PC-9 (cell line): ENCODE measurements at regions not wholly inside any gene's neighbourhood (a gene's known extent, or its start where the extent isn't known, plus 50 kb on each side); places are given as distances from the start of the nearest gene placed in this dataset.

Experiments used
- BruUV-seq: library from RNA; stranded (reverse); fragments of 400-500 nt; replicated peaks from 2 replicates; lab custom pipeline; 2021; lab: Mats Ljungman, UMichigan
- CTCF ChIA-PET: fragments of 300-600 bp; sonication (Branson Sonifier 250); formaldehyde crosslinking; loops from one replicate; lab custom pipeline; 2022; ENCODE audit warnings: antibody characterized with exemption; lab: Charles Lee
- POLR2A ChIA-PET: fragments of 300-600 bp; sonication (Branson Sonifier 250); formaldehyde crosslinking; loops from one replicate; lab custom pipeline; 2022; ENCODE audit warnings: antibody characterized with exemption; ENCODE audit not compliant: unreplicated experiment; lab: Charles Lee
- DNase-seq, 2 experiments: peaks; one replicate each; pipeline versions ENCODE4 v3.0.0 to v3.0.0-alpha.2; 2015 to 2022; ENCODE audit warnings: mixed read lengths in 1 of 2
- H2AFZ ChIP-seq: fragments of 200-600 bp; sonication (generic); 2 replicates; pipeline ENCODE4 v1.8.1; 2017; ENCODE audit warnings: antibody characterized with exemption
- H3F3A ChIP-seq: fragments of 200-600 bp; sonication (generic); 2 replicates; pipeline ENCODE4 v1.8.1; 2017; ENCODE audit warnings: antibody characterized with exemption, mild to moderate bottlenecking, low read depth; ENCODE audit not compliant: insufficient read depth
- H3K27ac ChIP-seq: fragments of 200-600 bp; sonication (generic); 2 replicates; pipeline ENCODE4 v1.6.1; 2016; ENCODE audit warnings: mixed run types
- H3K27me3 ChIP-seq: fragments of 200-600 bp; sonication (generic); 2 replicates; pipeline ENCODE4 v1.6.1; 2016; ENCODE audit warnings: low read depth, mixed run types; ENCODE audit not compliant: insufficient read depth
- H3K36me3 ChIP-seq: fragments of 200-600 bp; sonication (generic); 2 replicates; pipeline ENCODE4 v1.6.1; 2016; ENCODE audit warnings: low read depth, mixed run types
- H3K4me1 ChIP-seq: fragments of 200-600 bp; sonication (generic); replicated peaks from 2 replicates; pipeline ENCODE4 v1.6.1; 2016; ENCODE audit warnings: mixed run types; ENCODE audit not compliant: insufficient read depth
- H3K4me2 ChIP-seq: fragments of 200-600 bp; sonication (generic); 2 replicates; pipeline ENCODE4 v1.6.1; 2017; ENCODE audit warnings: mixed run types
- H3K4me3 ChIP-seq: fragments of 200-600 bp; sonication (generic); 2 replicates; pipeline ENCODE4 v1.6.1; 2016; ENCODE audit warnings: mixed run types
- H3K79me2 ChIP-seq: fragments of 200-600 bp; sonication (generic); 2 replicates; pipeline ENCODE4 v1.6.1; 2017; ENCODE audit warnings: low read depth, mixed run types
- H3K9me2 ChIP-seq: fragments of 200-600 bp; sonication (generic); 2 replicates; pipeline ENCODE4 v1.8.1; 2017; ENCODE audit warnings: mild to moderate bottlenecking; ENCODE audit not compliant: insufficient read depth
- H3K9me3 ChIP-seq: fragments of 200-600 bp; sonication (generic); 2 replicates; pipeline ENCODE4 v1.8.1; 2016; ENCODE audit warnings: low read depth; ENCODE audit not compliant: insufficient read depth
- H4K20me1 ChIP-seq: fragments of 200-600 bp; sonication (generic); 2 replicates; pipeline ENCODE4 v1.8.1; 2017; ENCODE audit not compliant: insufficient read depth
- CTCF ChIP-seq: fragments of 200-600 bp; sonication (generic); conservative IDR thresholded peaks from 2 replicates; pipeline ENCODE4 v1.6.1; 2017; ENCODE audit warnings: mixed run types, antibody characterized with exemption, mild to moderate bottlenecking, moderate library complexity
- EZH2 ChIP-seq: fragments of 200-600 bp; sonication (generic); IDR thresholded peaks from 2 replicates; pipeline ENCODE4 v1.8.0; 2017; ENCODE audit warnings: antibody characterized with exemption, low read depth
- intact Hi-C: fragments of 100-400 bp; cut with micrococcal nuclease; formaldehyde crosslinking; loops from one replicate; pipeline ENCODE4 v1.10.0; 2022; ENCODE audit not compliant: unreplicated experiment

- Histone ChIP-seq H3K4me2 (no peak overlapping the region), H3K9me2 (no peaks in the 10 kb centered on the region), H3K9me3 (no peaks in the 10 kb centered on the region), H2AFZ (no peak overlapping the region), H4K20me1 (no peaks in the 10 kb centered on the region), H3K27me3 (no peaks in the 10 kb centered on the region), H3K36me3 (no peaks in the 10 kb centered on the region), H3K27ac (no peak overlapping the region), H3K4me1 (no peaks in the 10 kb centered on the region), H3K4me3 (no peak overlapping the region), H3K79me2 (no peaks in the 10 kb centered on the region), H3F3A (no peaks in the 10 kb centered on the region)
- BruUV-seq = no TSS peak
- ChIA-PET CTCF (no interaction called here), POLR2A (no interaction called here)
- no peak for TF ChIP-seq CTCF
- TF ChIP-seq EZH2 = no peak
- intact Hi-C loops = no loop called here
- no peak for DNase-seq
These were observed 140.3 kb upstream of the ZC3H15 start for GRCh38 chr2:186345745-186346144.

DNA sequence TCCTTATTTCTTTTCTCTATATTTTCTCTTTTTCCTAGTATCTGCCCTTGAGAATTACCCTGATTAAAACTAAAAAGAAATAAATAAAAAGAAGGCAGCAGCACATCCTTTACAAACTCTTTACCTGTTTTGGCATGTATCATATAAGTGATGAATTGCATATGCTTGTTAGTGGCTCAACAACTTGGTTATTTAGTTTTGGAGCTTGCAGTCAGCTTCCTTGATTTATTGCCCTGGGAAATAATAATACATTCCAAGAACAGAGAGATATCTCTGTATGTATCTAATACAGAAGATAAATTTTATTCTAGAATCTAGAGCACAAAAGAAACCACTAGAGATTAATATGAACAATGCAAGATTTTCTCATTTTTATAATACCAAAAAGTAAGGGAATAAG is 139.8 kb upstream of the ZC3H15 start:
- Histone ChIP-seq H3K36me3 (no peaks in the 10 kb centered on the region), H3K27ac (no peak overlapping the region), H3K27me3 (no peaks in the 10 kb centered on the region), H3K9me3 (no peaks in the 10 kb centered on the region), H3K9me2 (no peaks in the 10 kb centered on the region), H3K4me2 (no peak overlapping the region), H3F3A (no peaks in the 10 kb centered on the region), H3K4me1 (no peaks in the 10 kb centered on the region), H4K20me1 (no peaks in the 10 kb centered on the region), H3K4me3 (no peak overlapping the region), H3K79me2 (no peaks in the 10 kb centered on the region), H2AFZ (no peak overlapping the region)
- TF ChIP-seq CTCF (no peak), EZH2 (no peak)
- no peak for DNase-seq
- BruUV-seq = no TSS peak
- CTCF ChIA-PET = no interaction called here
- intact Hi-C loops = no loop called here
- POLR2A ChIA-PET = no interaction called here

- H3K36me3 ChIP-seq = no peaks in the 10 kb centered on the region
- no peaks in the 10 kb centered on the region for H3K27me3 ChIP-seq
- no peak for TF ChIP-seq EZH2
- TF ChIP-seq CTCF = no peak
- no peaks in the 10 kb centered on the region for H3K4me1 ChIP-seq
- no peaks in the 10 kb centered on the region for H3K79me2 ChIP-seq
- ChIA-PET POLR2A (no interaction called here), CTCF (no interaction called here)
- no peaks in the 10 kb centered on the region for H3F3A ChIP-seq
- intact Hi-C loops = no loop called here
- H3K9me3 ChIP-seq = no peaks in the 10 kb centered on the region; the same call in 1 of the 2 replicates
- H3K27ac ChIP-seq = no peak overlapping the region
- no peak overlapping the region for H3K4me2 ChIP-seq
- H4K20me1 ChIP-seq = no peaks in the 10 kb centered on the region
- DNase-seq = no peak
- no peak overlapping the region for H2AFZ ChIP-seq
- no peaks in the 10 kb centered on the region for H3K9me2 ChIP-seq
- no TSS peak for BruUV-seq
- no peak overlapping the region for H3K4me3 ChIP-seq
These were observed 138.6 kb upstream of the ZC3H15 start for GRCh38 chr2:186347472-186347871.
